WTC11 (cell line): ENCODE measurements at regions not wholly inside any gene's neighbourhood (a gene's known extent, or its start where the extent isn't known, plus 50 kb on each side); places are given as distances from the start of the nearest gene placed in this dataset.

ENCODE experiments used
- ATAC-seq: fragments of 200-7000 bp; cut with Tn5 transposase; 2 replicates; pipeline ENCODE4 v1.10.0; 2021; ENCODE audit warnings: mild to moderate bottlenecking, moderate library complexity
- CTCF ChIA-PET: fragments of 300-600 bp; sonication (Branson Sonifier 250); formaldehyde crosslinking; loops from one replicate; lab custom pipeline; 2021; ENCODE audit warnings: antibody characterized with exemption; lab: Charles Lee
- POLR2A ChIA-PET: fragments of 350-600 bp; sonication (Branson Sonifier 250); formaldehyde crosslinking; loops from one replicate; lab custom pipeline; 2021; ENCODE audit warnings: antibody characterized with exemption; lab: Charles Lee
- DNase-seq: peaks from one replicate; pipeline ENCODE4 v3.0.0; 2021; ENCODE audit warnings: low spot score
- H3K27ac Mint-ChIP-seq: 2 replicates; pipeline ENCODE4 v1.8.0; 2021; ENCODE audit warnings: mixed read lengths
- H3K27me3 Mint-ChIP-seq: 2 replicates; pipeline ENCODE4 v1.8.0; 2021; ENCODE audit warnings: low read depth, mild to moderate bottlenecking, moderate library complexity, mixed read lengths
- H3K36me3 Mint-ChIP-seq: 2 replicates; pipeline ENCODE4 v1.8.0; 2021; ENCODE audit warnings: mixed read lengths
- H3K4me1 Mint-ChIP-seq: 2 replicates; pipeline ENCODE4 v1.8.0; 2022; ENCODE audit warnings: mixed read lengths
- H3K4me3 Mint-ChIP-seq: 2 replicates; pipeline ENCODE4 v1.8.0; 2021; ENCODE audit warnings: mild to moderate bottlenecking, moderate library complexity, mixed read lengths
- H3K9me3 Mint-ChIP-seq: 2 replicates; pipeline ENCODE4 v1.8.0; 2021; ENCODE audit warnings: mixed read lengths
- AR ChIP-seq: fragments of 250-450 bp; sonication (Bioruptor Pico); IDR thresholded peaks from 2 replicates; pipeline ENCODE4 v1.9.0; 2021; ENCODE audit warnings: mild to moderate bottlenecking
- ARID4B ChIP-seq: sonication (generic); formaldehyde crosslinking; IDR thresholded peaks from 2 replicates; pipeline ENCODE4 v1.8.0; 2023; ENCODE audit warnings: missing genetic modification reagents, mild to moderate bottlenecking, borderline replicate concordance
- ATF3 ChIP-seq: sonication (generic); formaldehyde crosslinking; conservative IDR thresholded peaks from 2 replicates; pipeline ENCODE4 v1.8.1; 2022; ENCODE audit warnings: mild to moderate bottlenecking, missing genetic modification reagents
- ERG ChIP-seq: fragments of 250-450 bp; sonication (Bioruptor Pico); IDR thresholded peaks from 2 replicates; pipeline ENCODE4 v1.8.0; 2021; ENCODE audit warnings: mild to moderate bottlenecking
- ETV6 ChIP-seq: sonication (generic); formaldehyde crosslinking; IDR thresholded peaks from 2 replicates; pipeline ENCODE4 v1.8.1; 2022; ENCODE audit warnings: mild to moderate bottlenecking, missing genetic modification reagents
- FOXP4 ChIP-seq: sonication (generic); formaldehyde crosslinking; IDR thresholded peaks from 2 replicates; pipeline ENCODE4 v1.8.0; 2022; ENCODE audit warnings: mild to moderate bottlenecking, missing genetic modification reagents
- OVOL2 ChIP-seq: fragments of 250-450 bp; sonication (Bioruptor Pico); IDR thresholded peaks from 2 replicates; pipeline ENCODE4 v1.9.0; 2021; ENCODE audit warnings: mild to moderate bottlenecking, borderline replicate concordance
- RORB ChIP-seq: fragments of 250-450 bp; sonication (Bioruptor Pico); IDR thresholded peaks from 2 replicates; pipeline ENCODE4 v1.9.0; 2021; ENCODE audit warnings: mild to moderate bottlenecking
- SMAD3 ChIP-seq: sonication (generic); formaldehyde crosslinking; IDR thresholded peaks from 2 replicates; pipeline ENCODE4 v1.8.0; 2022; ENCODE audit warnings: missing genetic modification reagents, mild to moderate bottlenecking, borderline replicate concordance
- ZBTB21 ChIP-seq: sonication (generic); formaldehyde crosslinking; IDR thresholded peaks from 2 replicates; pipeline ENCODE4 v1.8.1; 2023; ENCODE audit warnings: mild to moderate bottlenecking, missing genetic modification reagents, borderline replicate concordance
- ZNF396 ChIP-seq: fragments of 250-450 bp; sonication (Bioruptor Pico); IDR thresholded peaks from 2 replicates; pipeline ENCODE4 v1.8.0; 2021; ENCODE audit warnings: mild to moderate bottlenecking, moderate library complexity, borderline replicate concordance
- ZNF416 ChIP-seq: fragments of 250-450 bp; sonication (Bioruptor Pico); IDR thresholded peaks from 2 replicates; pipeline ENCODE4 v1.9.0; 2021; ENCODE audit warnings: mild to moderate bottlenecking, inconsistent platforms
- ZNF425 ChIP-seq: fragments of 250-450 bp; sonication (Bioruptor Pico); conservative IDR thresholded peaks from 2 replicates; pipeline ENCODE4 v1.9.0; 2021; ENCODE audit warnings: mild to moderate bottlenecking
- ZNF532 ChIP-seq: fragments of 250-450 bp; sonication (Bioruptor Pico); IDR thresholded peaks from 2 replicates; pipeline ENCODE4 v1.9.0; 2021; ENCODE audit warnings: mild to moderate bottlenecking, borderline replicate concordance
- ZSCAN18 ChIP-seq: fragments of 250-450 bp; sonication (Bioruptor Pico); IDR thresholded peaks from 2 replicates; pipeline ENCODE4 v2.1.2; 2022; ENCODE audit warnings: mild to moderate bottlenecking, moderate library complexity

GRCh38 chr5:135124724-135125123 lies 90.7 kb upstream of the PITX1 start:
- Mint-ChIP-seq H3K9me3 (no peaks in the 10 kb centered on the region), H3K27me3 (peaks cover 3% of the 10 kb centered on the region), H3K36me3 (no peaks in the 10 kb centered on the region), H3K27ac (no peak overlapping the region), H3K4me1 (no peaks in the 10 kb centered on the region), H3K4me3 (no peak overlapping the region)
- CTCF ChIA-PET, result no interaction called here
- no peak for ATAC-seq
- no peak for DNase-seq
- POLR2A ChIA-PET, result no interaction called here
- TF ChIP-seq ZSCAN18 (CRISPR knock-in tag) (no peak), ZNF396 (CRISPR knock-in tag) (no peak), ARID4B (CRISPR knock-in tag) (no peak), ETV6 (CRISPR knock-in tag) (no peak), OVOL2 (no peak), ATF3 (CRISPR knock-in tag) (no peak), SMAD3 (CRISPR knock-in tag) (no peak), ERG (CRISPR knock-in tag) (no peak), ZNF416 (CRISPR knock-in tag) (no peak), ZBTB21 (no peak), RORB (CRISPR knock-in tag) (no peak), FOXP4 (CRISPR knock-in tag) (no peak), ZNF425 (CRISPR knock-in tag) (no peak), ZNF532 (CRISPR knock-in tag) (no peak), AR (CRISPR knock-in tag) (no peak)
